ENCODE measurements at regions not wholly inside any gene's neighbourhood (a gene's known extent, or its start where the extent isn't known, plus 50 kb on each side); places are given as distances from the start of the nearest gene placed in this dataset.

DNA sequence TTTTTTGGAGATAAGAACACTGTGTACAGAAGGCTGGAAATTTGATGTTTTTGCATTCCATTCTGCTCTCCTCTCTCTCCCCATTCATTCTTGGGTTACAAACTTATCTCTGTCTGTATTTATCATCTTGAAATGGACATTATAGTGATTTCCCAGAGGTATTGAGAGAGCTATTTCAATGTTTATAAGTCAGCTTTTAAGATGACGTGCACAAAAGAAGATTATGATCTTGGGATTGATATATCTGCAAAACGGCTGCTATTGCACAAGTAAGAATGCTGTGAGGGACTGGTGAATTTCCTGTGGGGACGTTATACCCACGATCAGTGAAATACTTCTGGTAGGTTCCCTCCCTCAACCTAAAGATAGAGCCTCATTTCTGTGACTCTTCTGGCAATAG, 61.0 kb upstream of the DTNA start:
- H3K4me1 ChIP-seq (ENCODE audit: control insufficient read depth, insufficient read depth, low read length), result peaks cover 4% of the 10 kb centered on the region; the same call in 1 of the 2 replicates
- in situ Hi-C loops (cut with MboI; ENCODE audit: low sequenced_read_pairs) (no loop called here), dilution Hi-C loops (cut with HindIII; ENCODE audit: low sequenced_read_pairs, unreplicated experiment) (no loop called here), intact Hi-C loops (cut with micrococcal nuclease) (loop anchor here (5.0 kb wide), 1 partner anchor 527 kb away; no protein-coding TSS in a partner anchor)
- no peak overlapping the region; the same call in 1 of the 2 replicates for H3K4me2 ChIP-seq (ENCODE audit: low read depth, low read length)
- no peak overlapping the region for H3K27ac ChIP-seq (ENCODE audit: insufficient read depth, low read length)
- ATAC-seq (ENCODE audit: low read depth) (peak; percentile 18; the same call in 1 of the 2 replicates), DNase-seq (peak; percentile 56)
- H2BK120ac ChIP-seq (ENCODE audit: low read depth, low read length), result peak overlapping the region; percentile 8; the same call in 1 of the 2 replicates
- no peaks in the 10 kb centered on the region for H3K27me3 ChIP-seq (ENCODE audit: control insufficient read depth, insufficient read depth, low read length)
- H4K8ac ChIP-seq (ENCODE audit: low read depth in 2 of 2, low read length in 2 of 2), result 0 out of 4 replicates have a peak overlapping the region, but pooled peaks of 1 of the 2 experiments have one; percentile 8
- no peak overlapping the region for H2BK5ac ChIP-seq (ENCODE audit: low read depth, low read length, poor library complexity, severe bottlenecking)
- no peak overlapping the region for H2BK15ac ChIP-seq (ENCODE audit: low read depth, low read length)
- ChIA-PET CTCF (interaction anchor here (2.0 kb wide), 1 partner anchor 12 kb away, joined by 7 read pairs; no protein-coding TSS in a partner anchor), POLR2A (ENCODE audit: unreplicated experiment) (no interaction called here)
- H3K23ac ChIP-seq (ENCODE audit: low read depth, low read length), result no peak overlapping the region
- H3K36me3 ChIP-seq (ENCODE audit: control insufficient read depth, insufficient read depth, low read length), result no peaks in the 10 kb centered on the region
- H2AFZ ChIP-seq (replicated peaks; ENCODE audit: low read length, poor library complexity), result no peak overlapping the region
- H3K14ac ChIP-seq (replicated peaks; ENCODE audit: low read depth, low read length), result no peak overlapping the region
- H2AK5ac ChIP-seq (ENCODE audit: low read depth, low read length), result 0 out of 2 replicates have a peak overlapping the region, but pooled peaks have one; percentile 35
- no peak overlapping the region for H4K5ac ChIP-seq (ENCODE audit: low read depth, low read length)
- no CpG with 5 or more reads among the region's 4 CpGs for WGBS, 2 experiments (ENCODE audit: extremely low coverage in 2 of 2, insufficient read length in 1 of 2)
- no peaks in the 10 kb centered on the region for H4K20me1 ChIP-seq (ENCODE audit: insufficient read depth, low read length)
- no peak overlapping the region for H3K56ac ChIP-seq (ENCODE audit: extremely low read depth, insufficient read depth, low read length)
- no peak overlapping the region for H4K91ac ChIP-seq (ENCODE audit: insufficient read depth, low read depth, low read length)
- no peak overlapping the region for H2AK9ac ChIP-seq (replicated peaks; ENCODE audit: low read depth, low read length, poor library complexity)
- H2BK20ac ChIP-seq (ENCODE audit: low read depth, low read length), result peak overlapping the region; percentile 27
- H3K18ac ChIP-seq (ENCODE audit: low read depth, low read length), result no peak overlapping the region; the same call in 1 of the 2 replicates
- no peaks in the 10 kb centered on the region for H3K79me1 ChIP-seq (ENCODE audit: low read depth in 1 of 2, low read length in 2 of 2)
- H3K4me3 ChIP-seq (ENCODE audit: insufficient read depth, low read depth, low read length), result no peak overlapping the region
- H3K4ac ChIP-seq (ENCODE audit: low read depth, low read length), result no peak overlapping the region
- H3K9ac ChIP-seq (ENCODE audit: low read depth, low read length), result no peak overlapping the region
- H3K9me3 ChIP-seq (ENCODE audit: control insufficient read depth, insufficient read depth, low read length), result no peaks in the 10 kb centered on the region
- no TSS peak for BruUV-seq (replicated peaks)
- TF ChIP-seq POLR2A (IDR thresholded peaks at IDR 0.05; ENCODE audit: low read depth, low read length) (no peak), RFX5 (IDR thresholded peaks at IDR 0.05; ENCODE audit: low read depth, low read length) (no peak), USF2 (IDR thresholded peaks at IDR 0.05; ENCODE audit: low read depth, low read length) (no peak), SMC3 (IDR thresholded peaks at IDR 0.05; ENCODE audit: low read depth, low read length) (no peak), CEBPB (IDR thresholded peaks at IDR 0.05; ENCODE audit: low read depth, low read length) (peak; percentile 64; the same call in 1 of the 2 replicates), BHLHE40 (IDR thresholded peaks at IDR 0.05; ENCODE audit: low read depth, low read length) (no peak)
- H3K9me1 ChIP-seq (ENCODE audit: insufficient read depth, low read length), result peaks cover 5% of the 10 kb centered on the region; the same call in 1 of the 2 replicates
